A673 (cell line): ENCODE measurements at regions not wholly inside any gene's neighbourhood (a gene's known extent, or its start where the extent isn't known, plus 50 kb on each side); places are given as distances from the start of the nearest gene placed in this dataset.

Source experiments
- CTCF ChIP-seq: fragments of 300-800, 200-600 bp; sonication (generic); conservative IDR thresholded peaks from 2 replicates; pipeline ENCODE4 v1.5.1; 2017; ENCODE audit warnings: low read depth, mild to moderate bottlenecking, antibody characterized with exemption, low read length, moderate library complexity, mixed read lengths
- EZH2 ChIP-seq: fragments of 200-600 bp; sonication (generic); IDR thresholded peaks from 2 replicates; pipeline ENCODE4 v1.6.1; 2017; ENCODE audit warnings: borderline replicate concordance, low read depth, mild to moderate bottlenecking, mixed read lengths, antibody characterized with exemption, low read length; ENCODE audit not compliant: poor library complexity, severe bottlenecking

- TF ChIP-seq CTCF: no peak
- no peak for TF ChIP-seq EZH2
Observed at GRCh38 chrX:54675762-54676161, 122.3 kb downstream of the ITIH6 start.
